ENCODE measurements at regions not wholly inside any gene's neighbourhood (a gene's known extent, or its start where the extent isn't known, plus 50 kb on each side); places are given as distances from the start of the nearest gene placed in this dataset.

DNA sequence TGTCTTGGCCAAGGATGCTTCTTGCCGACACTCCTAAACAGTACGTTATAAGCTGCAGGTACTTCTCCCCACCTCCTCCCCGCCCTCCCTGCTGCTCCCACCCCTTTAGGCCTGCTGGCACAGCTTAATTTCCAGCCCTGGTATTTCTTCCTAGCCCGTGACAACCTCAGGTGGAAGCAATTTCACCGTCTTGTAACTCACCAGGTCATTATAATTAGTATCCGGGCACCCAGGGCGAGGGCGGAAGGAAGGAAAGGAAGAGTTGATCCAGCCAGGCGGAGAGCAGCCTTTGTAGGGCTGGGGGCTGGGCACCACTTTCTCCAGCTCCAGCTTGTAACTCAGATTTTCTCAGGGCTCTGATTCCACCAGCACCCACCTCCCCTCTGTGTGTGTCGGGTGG lies 153.5 kb upstream of the CSF3R start:
- TF ChIP-seq, protein P1, sequence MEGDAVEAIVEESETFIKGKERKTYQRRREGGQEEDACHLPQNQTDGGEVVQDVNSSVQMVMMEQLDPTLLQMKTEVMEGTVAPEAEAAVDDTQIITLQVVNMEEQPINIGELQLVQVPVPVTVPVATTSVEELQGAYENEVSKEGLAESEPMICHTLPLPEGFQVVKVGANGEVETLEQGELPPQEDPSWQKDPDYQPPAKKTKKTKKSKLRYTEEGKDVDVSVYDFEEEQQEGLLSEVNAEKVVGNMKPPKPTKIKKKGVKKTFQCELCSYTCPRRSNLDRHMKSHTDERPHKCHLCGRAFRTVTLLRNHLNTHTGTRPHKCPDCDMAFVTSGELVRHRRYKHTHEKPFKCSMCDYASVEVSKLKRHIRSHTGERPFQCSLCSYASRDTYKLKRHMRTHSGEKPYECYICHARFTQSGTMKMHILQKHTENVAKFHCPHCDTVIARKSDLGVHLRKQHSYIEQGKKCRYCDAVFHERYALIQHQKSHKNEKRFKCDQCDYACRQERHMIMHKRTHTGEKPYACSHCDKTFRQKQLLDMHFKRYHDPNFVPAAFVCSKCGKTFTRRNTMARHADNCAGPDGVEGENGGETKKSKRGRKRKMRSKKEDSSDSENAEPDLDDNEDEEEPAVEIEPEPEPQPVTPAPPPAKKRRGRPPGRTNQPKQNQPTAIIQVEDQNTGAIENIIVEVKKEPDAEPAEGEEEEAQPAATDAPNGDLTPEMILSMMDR (IDR thresholded peaks at IDR 0.05; ENCODE audit: low read depth, low read length) = no peak
- TF ChIP-seq EZH2phosphoT487 (IDR thresholded peaks at IDR 0.05; ENCODE audit: low read depth) = no peak
